OCI-LY3 (cell line): ENCODE measurements at regions not wholly inside any gene's neighbourhood (a gene's known extent, or its start where the extent isn't known, plus 50 kb on each side); places are given as distances from the start of the nearest gene placed in this dataset.

Experiments used
- H2AFZ ChIP-seq: fragments of 200-600, 300-600 bp; shearing (Covaris generic); 2 replicates; pipeline ENCODE4 v1.6.0; 2014; ENCODE audit warnings: antibody characterized with exemption, low read depth, low read length
- H3K27ac ChIP-seq: fragments of 200-600, 300-600 bp; sonication (generic); 2 replicates; pipeline ENCODE4 v1.5.1; 2014; ENCODE audit warnings: mild to moderate bottlenecking, low read length, moderate library complexity, mixed read lengths
- H3K27me3 ChIP-seq: fragments of 200-600, 300-600 bp; sonication (generic); 2 replicates; pipeline ENCODE4 v1.6.1; 2014; ENCODE audit warnings: low read depth, low read length, mixed read lengths
- H3K36me3 ChIP-seq: fragments of 200-600, 300-600 bp; sonication (generic); replicated peaks from 2 replicates; pipeline ENCODE3; 2014; ENCODE audit warnings: low read depth, low read length, mixed read lengths
- H3K4me1 ChIP-seq: fragments of 300-600, 200-600 bp; sonication (generic); 2 replicates; pipeline ENCODE4 v1.6.1; 2014; ENCODE audit warnings: low read length, mixed read lengths
- H3K4me2 ChIP-seq: fragments of 200-600, 300-600 bp; sonication (generic); 2 replicates; pipeline ENCODE4 v1.6.1; 2014; ENCODE audit warnings: low read length, mixed read lengths
- H3K4me3 ChIP-seq: fragments of 300-600, 200-600 bp; sonication (generic); 2 replicates; pipeline ENCODE4 v1.5.1; 2014; ENCODE audit warnings: antibody characterized with exemption, mild to moderate bottlenecking, low read length, moderate library complexity
- H3K79me2 ChIP-seq: fragments of 300-600, 200-600 bp; shearing (Covaris generic); 2 replicates; pipeline ENCODE4 v1.6.1; 2014; ENCODE audit warnings: mild to moderate bottlenecking, low read length, mixed read lengths
- H3K9ac ChIP-seq: fragments of 300-600, 200-600 bp; shearing (Covaris generic); 2 replicates; pipeline ENCODE4 v1.6.0; 2014; ENCODE audit warnings: mild to moderate bottlenecking, low read length, moderate library complexity
- H3K9me3 ChIP-seq: fragments of 200-600, 300-600 bp; shearing (Covaris generic); 2 replicates; pipeline ENCODE4 v1.6.1; 2014; ENCODE audit warnings: low read length, mixed read lengths; ENCODE audit not compliant: insufficient read depth
- H4K20me1 ChIP-seq: fragments of 200-600, 300-600 bp; sonication (generic); 2 replicates; pipeline ENCODE4 v1.6.1; 2016; ENCODE audit warnings: low read length, mixed read lengths; ENCODE audit not compliant: insufficient read depth
- CTCF ChIP-seq: fragments of 200-600, 300-600 bp; sonication (generic); IDR thresholded peaks from 2 replicates; pipeline ENCODE4 v1.5.1; 2014; ENCODE audit warnings: antibody characterized with exemption, low read length, low read depth
- EZH2phosphoT487 ChIP-seq: fragments of 200-600 bp; shearing (Covaris generic); IDR thresholded peaks from 2 replicates; pipeline ENCODE4 v1.6.1; 2018; ENCODE audit warnings: antibody characterized with exemption, mixed run types, low read depth

GRCh38 chr1:193312432-193312831, 126.0 kb upstream of the B3GALT2 start:
- no peak overlapping the region for H2AFZ ChIP-seq
- no peaks in the 10 kb centered on the region for H3K4me1 ChIP-seq
- no peaks in the 10 kb centered on the region for H3K79me2 ChIP-seq
- no peak overlapping the region for H3K27ac ChIP-seq
- no peaks in the 10 kb centered on the region for H3K36me3 ChIP-seq
- no peak for TF ChIP-seq CTCF
- TF ChIP-seq EZH2phosphoT487: no peak
- no peak overlapping the region for H3K4me2 ChIP-seq
- no peaks in the 10 kb centered on the region for H3K9me3 ChIP-seq
- H4K20me1 ChIP-seq: no peaks in the 10 kb centered on the region
- no peaks in the 10 kb centered on the region for H3K27me3 ChIP-seq
- no peak overlapping the region for H3K9ac ChIP-seq
- H3K4me3 ChIP-seq: no peak overlapping the region

DNA sequence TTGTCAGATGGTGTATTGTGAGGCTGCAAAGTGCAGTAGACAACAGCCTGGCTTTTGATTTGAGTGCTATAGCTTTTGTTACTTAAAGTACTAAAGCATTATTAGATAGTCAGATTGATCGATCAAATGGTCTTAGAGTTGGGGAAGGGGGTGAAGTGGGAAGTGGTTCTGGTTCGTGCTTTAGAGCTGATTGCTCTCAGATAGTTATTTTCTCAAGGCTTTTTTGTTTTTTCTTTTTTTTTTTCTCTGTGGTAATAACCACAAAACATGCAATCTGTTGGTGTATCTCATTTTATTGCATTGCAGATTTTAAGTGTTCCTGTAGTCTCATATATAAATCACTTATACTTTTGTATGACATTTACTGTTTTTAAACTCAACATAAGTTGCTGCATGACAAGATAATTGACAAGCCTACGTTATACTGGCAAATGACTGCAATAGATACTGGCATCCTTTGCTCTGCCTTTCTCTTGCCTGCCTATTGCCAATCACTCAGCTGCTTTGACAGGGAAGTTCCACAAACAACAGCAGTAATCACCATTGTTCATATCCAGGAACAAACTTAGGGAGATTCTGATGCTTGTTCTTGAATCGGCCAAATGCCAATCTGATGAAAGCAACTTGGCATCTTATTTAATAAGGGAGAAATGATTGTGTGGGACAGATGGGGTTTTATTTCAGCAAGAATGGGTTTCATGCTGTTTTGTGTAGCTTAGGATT, 125.0 kb upstream of the B3GALT2 start:
- H2AFZ ChIP-seq: no peak overlapping the region
- H3K36me3 ChIP-seq: no peaks in the 10 kb centered on the region
- H3K9ac ChIP-seq: no peak overlapping the region
- no peak for TF ChIP-seq CTCF
- no peak for TF ChIP-seq EZH2phosphoT487
- no peak overlapping the region for H3K27ac ChIP-seq
- no peaks in the 10 kb centered on the region for H3K79me2 ChIP-seq
- H3K27me3 ChIP-seq: no peaks in the 10 kb centered on the region
- H4K20me1 ChIP-seq: no peaks in the 10 kb centered on the region
- no peak overlapping the region for H3K4me2 ChIP-seq
- no peaks in the 10 kb centered on the region for H3K9me3 ChIP-seq
- no peak overlapping the region for H3K4me3 ChIP-seq
- H3K4me1 ChIP-seq: no peaks in the 10 kb centered on the region

GRCh38 chr1:193310564-193310963, 124.2 kb upstream of the B3GALT2 start:
- H2AFZ ChIP-seq: no peak overlapping the region
- TF ChIP-seq CTCF (no peak), EZH2phosphoT487 (no peak)
- H3K4me1 ChIP-seq: no peaks in the 10 kb centered on the region
- H3K4me2 ChIP-seq: no peak overlapping the region
- no peaks in the 10 kb centered on the region for H3K27me3 ChIP-seq
- H3K9me3 ChIP-seq: no peaks in the 10 kb centered on the region
- no peaks in the 10 kb centered on the region for H3K36me3 ChIP-seq
- no peak overlapping the region for H3K9ac ChIP-seq
- H3K4me3 ChIP-seq: no peak overlapping the region
- no peaks in the 10 kb centered on the region for H4K20me1 ChIP-seq
- no peak overlapping the region for H3K27ac ChIP-seq
- H3K79me2 ChIP-seq: no peaks in the 10 kb centered on the region

- H3K4me2 ChIP-seq: no peak overlapping the region
- no peaks in the 10 kb centered on the region for H4K20me1 ChIP-seq
- no peaks in the 10 kb centered on the region for H3K9me3 ChIP-seq
- H3K4me3 ChIP-seq: no peak overlapping the region
- H3K9ac ChIP-seq: no peak overlapping the region
- H3K79me2 ChIP-seq: no peaks in the 10 kb centered on the region
- H3K27ac ChIP-seq: no peak overlapping the region
- no peaks in the 10 kb centered on the region for H3K4me1 ChIP-seq
- H3K27me3 ChIP-seq: no peaks in the 10 kb centered on the region
- no peaks in the 10 kb centered on the region for H3K36me3 ChIP-seq
- TF ChIP-seq EZH2phosphoT487 (no peak), CTCF (no peak)
- no peak overlapping the region for H2AFZ ChIP-seq
Measured at GRCh38 chr1:193309936-193310475, 123.6 kb upstream of the B3GALT2 start.
